ENCODE measurements at regions not wholly inside any gene's neighbourhood (a gene's known extent, or its start where the extent isn't known, plus 50 kb on each side); places are given as distances from the start of the nearest gene placed in this dataset.

DNA sequence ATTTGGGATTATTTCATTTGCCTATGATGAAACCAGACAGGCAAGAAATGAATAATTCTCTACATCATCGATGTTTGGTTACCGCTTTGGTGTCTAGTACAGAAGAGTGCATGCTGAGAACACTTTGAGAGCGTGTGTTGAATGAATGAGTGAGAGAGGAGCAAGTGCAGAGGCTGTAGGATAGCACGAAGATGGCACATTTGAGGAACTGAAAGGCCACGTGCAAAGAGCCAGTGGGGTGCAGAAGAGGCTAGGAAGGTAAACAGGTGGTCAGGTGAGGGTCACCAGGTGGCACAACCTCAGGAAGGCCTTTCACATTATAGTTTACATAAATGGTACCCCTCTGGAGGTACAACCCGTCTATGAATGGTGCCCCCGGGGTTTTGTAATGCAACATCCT is 80.1 kb upstream of the SPHKAP start:
- in situ Hi-C loops (cut with HindIII; ENCODE audit: low pct_ligation_motif_present, low pct_unique_long_range_greater_than_20kb, low sequenced_read_pairs), result no loop called here
- no peak for DNase-seq

DNA sequence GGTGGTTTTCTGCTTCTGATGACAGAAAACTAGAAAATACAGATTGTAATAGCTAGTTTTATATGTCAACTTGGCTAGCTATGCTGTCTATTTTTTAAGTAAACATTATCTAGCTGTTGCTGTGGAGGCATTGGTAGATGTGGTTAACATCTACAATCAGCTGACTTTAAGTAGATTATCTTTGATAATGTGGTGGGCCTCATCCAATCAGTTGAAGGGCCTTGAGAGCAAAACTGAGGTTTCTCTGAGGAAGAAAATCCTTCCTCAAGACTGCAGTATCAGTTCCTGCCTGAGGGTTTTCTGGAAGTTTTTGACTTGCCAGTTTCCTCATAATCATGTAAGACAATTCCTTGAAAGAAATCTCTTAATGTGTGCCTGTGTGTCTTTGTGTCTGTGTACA is 75.9 kb upstream of the SPHKAP start:
- in situ Hi-C loops (cut with HindIII; ENCODE audit: low pct_ligation_motif_present, low pct_unique_long_range_greater_than_20kb, low sequenced_read_pairs), result no loop called here

DNA sequence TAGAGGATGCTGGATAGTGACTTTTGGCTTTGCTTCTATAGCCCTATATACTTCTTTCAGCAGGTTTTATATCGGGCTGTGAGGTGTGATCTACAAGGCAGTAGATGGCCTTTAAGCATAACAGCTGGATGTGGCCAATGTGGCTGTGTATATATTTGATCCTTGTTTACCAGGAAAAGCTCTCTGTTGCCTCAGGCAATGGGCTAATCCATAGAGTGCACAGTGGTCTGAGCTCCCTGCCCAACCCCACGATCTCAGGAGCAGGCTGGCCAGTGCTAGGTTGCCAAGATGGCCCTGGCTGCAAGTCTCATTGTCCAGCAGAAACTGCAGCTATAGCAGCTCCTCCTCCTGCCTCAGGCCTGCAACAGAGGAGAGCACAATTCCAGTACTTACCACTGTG is 72.3 kb upstream of the SPHKAP start:
- DNase-seq, result no peak
- in situ Hi-C loops (cut with HindIII; ENCODE audit: low pct_ligation_motif_present, low pct_unique_long_range_greater_than_20kb, low sequenced_read_pairs), result no loop called here

More for the DNA sequence above, 75.9 kb upstream of the SPHKAP start:
- no peak for DNase-seq

DNA sequence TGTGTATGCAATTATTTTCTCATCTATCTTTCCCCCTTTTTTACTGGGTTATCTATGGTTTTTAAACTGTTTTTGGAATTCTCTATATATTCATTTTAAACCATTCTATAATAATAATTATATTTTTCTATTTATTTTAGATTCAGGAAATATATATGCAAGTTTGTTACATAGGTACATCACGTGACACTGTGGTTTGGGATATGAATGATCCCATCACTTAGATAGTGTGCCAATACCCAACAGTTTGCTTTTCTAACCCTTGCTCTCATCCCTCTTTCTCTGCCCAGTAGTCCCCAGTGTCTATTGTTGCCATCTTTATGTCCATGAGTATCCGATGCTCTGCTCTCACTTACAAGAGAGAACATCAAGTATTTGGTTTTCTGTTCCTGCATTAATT is 65.8 kb upstream of the SPHKAP start:
- in situ Hi-C loops (cut with HindIII; ENCODE audit: low pct_ligation_motif_present, low pct_unique_long_range_greater_than_20kb, low sequenced_read_pairs), result no loop called here
- no peak for DNase-seq

DNA sequence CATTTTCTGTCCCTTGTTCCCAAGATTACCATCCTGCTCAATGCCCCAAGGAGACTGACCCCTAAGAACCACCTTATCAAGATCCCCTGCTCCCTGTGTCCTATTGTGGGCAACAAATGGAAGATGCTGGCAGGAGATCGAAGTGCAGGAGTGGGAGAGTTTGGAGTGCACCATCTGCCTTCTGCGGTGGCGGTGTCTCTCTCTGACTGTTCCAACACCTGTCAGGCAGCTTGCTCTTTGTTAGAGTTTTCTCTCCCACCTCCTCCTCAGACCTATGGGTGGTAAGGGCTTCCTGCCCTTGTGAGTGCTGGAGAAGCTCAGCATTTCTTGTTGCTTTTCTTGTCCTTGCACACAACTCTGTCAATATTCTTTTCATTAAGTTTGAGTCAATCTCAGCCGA is 64.1 kb upstream of the SPHKAP start:
- in situ Hi-C loops (cut with HindIII; ENCODE audit: low pct_ligation_motif_present, low pct_unique_long_range_greater_than_20kb, low sequenced_read_pairs), result no loop called here
- DNase-seq, result no peak

DNA sequence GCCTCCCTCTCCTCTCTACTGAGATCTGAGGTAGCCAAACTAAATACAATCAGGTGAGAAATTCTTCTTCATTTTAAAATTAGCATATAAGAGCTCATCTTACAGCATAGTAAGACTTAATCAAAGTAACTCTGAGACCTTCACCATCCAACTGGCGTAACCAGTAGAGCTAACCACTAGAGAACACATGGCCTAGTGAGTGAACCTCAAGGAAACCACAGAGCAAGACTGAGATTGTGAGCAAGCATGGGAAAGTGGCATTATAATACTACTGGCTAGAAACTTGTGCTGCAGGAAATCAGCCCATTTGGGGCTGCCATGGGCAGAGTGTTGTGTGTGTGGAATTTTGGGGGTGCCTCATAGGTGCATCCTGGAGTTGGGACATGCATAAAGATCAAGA is 61.1 kb upstream of the SPHKAP start:
- in situ Hi-C loops (cut with HindIII; ENCODE audit: low pct_ligation_motif_present, low pct_unique_long_range_greater_than_20kb, low sequenced_read_pairs), result no loop called here
- no peak for DNase-seq

DNA sequence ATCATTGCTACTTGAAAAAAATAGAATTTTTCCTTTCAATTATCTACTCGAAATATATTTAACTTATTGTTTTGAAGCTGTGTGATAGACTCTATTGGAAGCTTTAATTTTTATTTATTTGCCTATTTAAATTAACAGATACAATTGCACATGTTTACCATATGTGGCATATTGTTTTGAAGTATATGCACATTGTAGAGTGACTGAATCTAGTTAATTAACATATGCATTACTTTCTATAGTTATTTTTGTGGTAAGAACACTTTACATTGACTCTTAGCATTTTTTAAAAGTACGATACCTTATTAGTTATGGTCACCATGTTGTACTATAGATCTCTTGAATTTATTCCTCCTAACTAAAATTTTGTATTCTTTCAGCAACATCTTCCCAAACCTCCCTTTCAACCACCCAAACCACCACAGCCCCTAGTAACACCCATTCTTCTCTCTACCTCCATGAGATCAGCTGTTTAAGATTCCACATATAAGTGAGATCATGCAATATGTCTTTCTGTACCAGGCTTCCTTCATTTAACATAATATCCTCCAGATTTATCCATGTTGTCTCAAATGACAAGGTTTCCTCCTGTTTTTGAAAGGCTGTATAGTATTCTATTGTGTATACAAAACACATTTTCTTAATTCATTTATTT is 58.5 kb upstream of the SPHKAP start:
- DNase-seq, result no peak
- in situ Hi-C loops (cut with HindIII; ENCODE audit: low pct_ligation_motif_present, low pct_unique_long_range_greater_than_20kb, low sequenced_read_pairs), result no loop called here

DNA sequence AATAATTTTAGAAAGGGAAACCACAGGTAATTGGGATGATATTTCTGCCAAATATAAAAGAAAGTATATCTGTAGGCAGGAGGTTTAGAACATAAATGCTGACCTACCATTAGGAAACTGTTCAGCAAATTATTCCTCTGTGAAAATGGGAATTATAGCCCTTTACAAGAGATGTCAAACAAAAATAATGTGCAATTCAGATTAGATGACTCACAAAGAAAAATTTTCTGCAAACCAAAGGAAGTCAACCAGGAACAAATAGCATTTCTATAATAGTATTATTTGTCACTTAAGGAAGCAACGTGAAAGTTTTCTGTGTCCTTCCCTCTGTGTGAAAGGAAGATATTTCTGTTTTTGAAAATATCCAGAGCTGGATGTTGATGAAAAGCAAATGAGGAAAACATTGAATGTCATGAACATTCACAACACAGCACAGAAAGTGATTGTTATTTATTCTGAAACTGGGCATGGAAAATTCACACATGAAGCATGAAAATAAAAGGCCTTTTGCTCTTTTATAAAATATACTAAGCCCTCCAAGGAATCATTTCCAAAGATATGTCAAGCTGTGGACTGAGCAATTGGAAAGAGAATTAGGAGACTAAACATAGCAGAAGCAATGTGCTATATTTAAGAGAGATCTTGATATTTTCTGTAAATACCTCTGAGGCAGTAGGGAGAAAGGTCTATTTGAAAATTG is 57.9 kb upstream of the SPHKAP start:
- DNase-seq, result no peak
- in situ Hi-C loops (cut with HindIII; ENCODE audit: low pct_ligation_motif_present, low pct_unique_long_range_greater_than_20kb, low sequenced_read_pairs), result no loop called here
